CD4-positive, alpha-beta T cell (primary cell): ENCODE measurements at regions not wholly inside any gene's neighbourhood (a gene's known extent, or its start where the extent isn't known, plus 50 kb on each side); places are given as distances from the start of the nearest gene placed in this dataset.

ENCODE experiments used
- ATAC-seq: fragments of 200-7000 bp; cut with Tn5 transposase; one replicate; pipeline ENCODE4 v1.10.0; 2022; ENCODE audit warnings: mild to moderate bottlenecking; ENCODE audit not compliant: poor library complexity
- CTCF ChIA-PET: fragments of 350-600 bp; sonication (Branson Sonifier 250); formaldehyde crosslinking; loops from one replicate; lab custom pipeline; 2021; ENCODE audit warnings: antibody characterized with exemption, inconsistent platforms; lab: Charles Lee
- POLR2A ChIA-PET: fragments of 350-600 bp; sonication (Branson Sonifier 250); formaldehyde crosslinking; loops from one replicate; lab custom pipeline; 2021; ENCODE audit warnings: antibody characterized with exemption, inconsistent platforms; lab: Charles Lee
- DNase-seq, 14 experiments: peaks; one replicate each; pipeline ENCODE4 v3.0.0-alpha.2; 2013 to 2020; ENCODE audit warnings: mixed read lengths in 2 of 14
- H3K27ac ChIP-seq, 2 donors: one replicate each; pipeline versions ENCODE4 v1.5.1 to v1.7.0; 2013; ENCODE audit warnings: low read length in 2 of 2, low read depth in 1 of 2, mild to moderate bottlenecking in 1 of 2
- H3K27me3 ChIP-seq, 2 experiments: 1 replicate in 1 of 2; 2 replicates in 1 of 2; pipeline versions ENCODE4 v1.6.1 to v1.7.0; 2013; ENCODE audit warnings: low read length in 2 of 2, control low read depth in 1 of 2, mild to moderate bottlenecking in 1 of 2, moderate library complexity in 1 of 2; ENCODE audit not compliant: insufficient read depth in 2 of 2, control insufficient read depth in 1 of 2
- H3K36me3 ChIP-seq: one replicate; pipeline ENCODE4 v1.6.1; 2013; ENCODE audit warnings: low read length, control low read depth; ENCODE audit not compliant: insufficient read depth
- H3K4me1 ChIP-seq: one replicate; pipeline ENCODE4 v1.6.1; 2013; ENCODE audit warnings: low read length, control low read depth; ENCODE audit not compliant: insufficient read depth
- H3K4me3 ChIP-seq: one replicate; pipeline ENCODE4 v1.5.1; 2013; ENCODE audit warnings: mild to moderate bottlenecking, low read length, moderate library complexity
- H3K9me3 ChIP-seq, 2 experiments: 1 replicate in 1 of 2; 2 replicates in 1 of 2; pipeline versions ENCODE4 v1.6.1 to v1.7.0; 2013; ENCODE audit warnings: low read length in 2 of 2, mild to moderate bottlenecking in 2 of 2, control low read depth in 1 of 2, moderate library complexity in 1 of 2; ENCODE audit not compliant: control insufficient read depth in 1 of 2, insufficient read depth in 1 of 2
- H3K27ac Mint-ChIP-seq: one replicate; pipeline ENCODE4 v1.8.0; 2020; ENCODE audit warnings: mixed read lengths
- H3K27me3 Mint-ChIP-seq: one replicate; pipeline ENCODE4 v1.8.0; 2021; ENCODE audit warnings: mixed read lengths
- H3K36me3 Mint-ChIP-seq: one replicate; pipeline ENCODE4 v1.8.0; 2021; ENCODE audit warnings: low read depth, mixed read lengths
- H3K4me1 Mint-ChIP-seq: one replicate; pipeline ENCODE4 v1.8.0; 2021; ENCODE audit warnings: low read depth, mixed read lengths
- H3K4me3 Mint-ChIP-seq: one replicate; pipeline ENCODE4 v1.8.0; 2020; ENCODE audit warnings: mild to moderate bottlenecking, mixed read lengths
- H3K9me3 Mint-ChIP-seq: one replicate; pipeline ENCODE4 v1.8.0; 2020; ENCODE audit warnings: mixed read lengths
- CTCF ChIP-seq: fragments of 200-600 bp; IDR thresholded peaks from one replicate; pipeline ENCODE4 v1.8.0; 2022; ENCODE audit warnings: antibody characterized with exemption, mild to moderate bottlenecking
- intact Hi-C, 2 experiments: fragments of 100-400 bp; cut with DNase I in 1 of 2; cut with micrococcal nuclease in 1 of 2; formaldehyde crosslinking; loops; one replicate each; pipeline versions ENCODE4 v1.15.1 to v1.9.0; 2023 to 2025; cut with DNase I, micrococcal nuclease

DNA sequence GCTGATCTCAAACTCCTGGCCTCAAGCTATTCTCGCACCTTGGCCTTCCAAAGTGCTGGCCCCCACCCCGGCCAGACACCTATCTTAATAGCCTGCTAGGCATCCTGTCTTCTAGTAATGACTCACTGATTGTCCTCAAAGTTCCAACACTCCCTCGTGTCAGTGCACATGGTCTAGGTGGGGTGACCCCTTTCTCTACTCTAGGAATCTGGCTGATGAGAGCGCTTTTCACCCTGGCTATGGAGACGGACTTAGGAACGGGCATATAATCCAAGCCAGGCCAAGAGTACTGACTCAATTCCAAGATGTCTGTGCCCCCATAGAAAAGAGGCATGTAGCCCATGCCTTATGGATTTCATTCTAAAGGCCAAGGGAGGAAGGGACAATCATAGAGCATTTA, 67.0 kb downstream of the PRLHR start:
- no peaks in the 10 kb centered on the region for H3K4me1 Mint-ChIP-seq
- POLR2A ChIA-PET: no interaction called here
- no peaks in the 10 kb centered on the region for H3K36me3 ChIP-seq
- no peak for DNase-seq
- ATAC-seq: no peak
- CTCF ChIA-PET: no interaction called here
- H3K27ac ChIP-seq: no peak overlapping the region
- no peak overlapping the region for H3K4me3 ChIP-seq
- no peaks in the 10 kb centered on the region for H3K4me1 ChIP-seq
- H3K27ac Mint-ChIP-seq: no peak overlapping the region
- no peaks in the 10 kb centered on the region for H3K36me3 Mint-ChIP-seq
- H3K4me3 Mint-ChIP-seq: no peak overlapping the region
- no peaks in the 10 kb centered on the region for H3K9me3 ChIP-seq
- no peak for TF ChIP-seq CTCF
- no peaks in the 10 kb centered on the region for H3K9me3 Mint-ChIP-seq
- intact Hi-C loops: no loop called here
- peaks cover 40% of the 10 kb centered on the region for H3K27me3 Mint-ChIP-seq
- H3K27me3 ChIP-seq: no peaks in the 10 kb centered on the region

DNA sequence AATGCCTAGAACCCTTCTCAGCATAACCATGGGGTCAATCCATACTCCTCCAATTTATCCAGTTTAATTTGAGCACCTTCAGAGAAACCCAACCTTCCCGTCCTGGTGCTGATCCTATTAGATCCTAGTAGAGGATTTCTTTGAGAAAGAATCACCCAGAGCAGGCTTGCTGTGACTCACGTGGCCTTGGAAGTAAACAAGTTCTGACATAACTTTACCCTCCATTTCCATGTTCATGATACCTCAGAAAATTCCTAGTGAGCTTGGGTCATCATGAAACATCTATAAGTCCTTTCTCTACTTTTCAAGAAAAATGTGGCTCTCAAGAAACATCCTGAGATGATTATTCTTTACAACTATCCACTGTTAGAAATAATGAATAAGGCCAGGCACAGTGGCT, 71.7 kb downstream of the PRLHR start:
- Mint-ChIP-seq H3K36me3 (no peaks in the 10 kb centered on the region), H3K27ac (no peak overlapping the region), H3K4me1 (no peaks in the 10 kb centered on the region), H3K4me3 (no peak overlapping the region), H3K27me3 (peaks cover 57% of the 10 kb centered on the region), H3K9me3 (no peaks in the 10 kb centered on the region)
- H3K36me3 ChIP-seq: no peaks in the 10 kb centered on the region
- no peaks in the 10 kb centered on the region for H3K9me3 ChIP-seq
- DNase-seq: no peak
- TF ChIP-seq CTCF: no peak
- intact Hi-C loops: no loop called here
- ChIA-PET CTCF (no interaction called here), POLR2A (no interaction called here)
- no peak for ATAC-seq
- no peak overlapping the region for H3K27ac ChIP-seq
- no peaks in the 10 kb centered on the region for H3K4me1 ChIP-seq
- H3K27me3 ChIP-seq: peaks cover 3 to 7% of the 10 kb centered on the region in 2 experiments
- H3K4me3 ChIP-seq: no peak overlapping the region

- ChIA-PET CTCF (interaction anchor here (1.1 kb wide), 1 partner anchor 13 kb away, joined by 3 read pairs; no protein-coding TSS in a partner anchor), POLR2A (no interaction called here)
- no peak for TF ChIP-seq CTCF
- no peaks in the 10 kb centered on the region for H3K36me3 Mint-ChIP-seq
- Histone ChIP-seq H3K27me3 (peaks cover 3 to 9% of the 10 kb centered on the region in 2 experiments), H3K27ac (no peak overlapping the region), H3K4me3 (no peak overlapping the region), H3K4me1 (no peaks in the 10 kb centered on the region), H3K36me3 (no peaks in the 10 kb centered on the region), H3K9me3 (no peaks in the 10 kb centered on the region)
- intact Hi-C loops: no loop called here
- H3K27ac Mint-ChIP-seq: no peak overlapping the region
- DNase-seq (no peak), ATAC-seq (no peak)
- no peak overlapping the region for H3K4me3 Mint-ChIP-seq
- H3K4me1 Mint-ChIP-seq: no peaks in the 10 kb centered on the region
- H3K27me3 Mint-ChIP-seq: peaks cover 52% of the 10 kb centered on the region
- H3K9me3 Mint-ChIP-seq: peaks cover 3% of the 10 kb centered on the region
Observed at GRCh38 chr10:118522791-118523498, 72.5 kb downstream of the PRLHR start.
